GM18507 (cell line): ENCODE measurements at regions not wholly inside any gene's neighbourhood (a gene's known extent, or its start where the extent isn't known, plus 50 kb on each side); places are given as distances from the start of the nearest gene placed in this dataset.

Experiments
- DNase-seq: peaks from one replicate; pipeline ENCODE4 v3.0.0; 2011; ENCODE audit warnings: low read depth; ENCODE audit not compliant: insufficient read length; ENCODE audit errors: extremely low spot score
- FAIRE-seq: peaks from 2 replicates; lab custom pipeline; 2011; peaks lifted over from hg19 to GRCh38; lab: Jason Lieb, UNC

DNA sequence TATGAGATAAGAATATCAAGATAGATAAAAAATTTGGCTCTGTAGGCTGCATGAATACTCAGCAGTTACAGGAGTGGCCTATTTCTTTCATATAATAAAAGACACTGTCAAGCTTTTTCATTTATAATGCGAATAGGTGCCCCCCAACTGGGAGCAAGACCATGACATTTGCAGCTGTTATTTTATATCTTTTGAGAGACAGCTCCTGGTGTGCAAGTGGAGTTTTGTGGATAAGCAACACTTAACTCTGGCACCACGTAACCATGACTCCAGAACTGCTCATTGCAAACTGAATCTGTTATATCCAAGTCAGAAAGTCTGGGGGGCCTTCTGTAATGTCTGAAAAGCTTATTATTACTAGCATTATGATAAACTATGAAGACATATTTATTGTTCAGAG, 1372.4 kb downstream of the C4orf33 start:
- DNase-seq (no peak), FAIRE-seq (no peak)

DNA sequence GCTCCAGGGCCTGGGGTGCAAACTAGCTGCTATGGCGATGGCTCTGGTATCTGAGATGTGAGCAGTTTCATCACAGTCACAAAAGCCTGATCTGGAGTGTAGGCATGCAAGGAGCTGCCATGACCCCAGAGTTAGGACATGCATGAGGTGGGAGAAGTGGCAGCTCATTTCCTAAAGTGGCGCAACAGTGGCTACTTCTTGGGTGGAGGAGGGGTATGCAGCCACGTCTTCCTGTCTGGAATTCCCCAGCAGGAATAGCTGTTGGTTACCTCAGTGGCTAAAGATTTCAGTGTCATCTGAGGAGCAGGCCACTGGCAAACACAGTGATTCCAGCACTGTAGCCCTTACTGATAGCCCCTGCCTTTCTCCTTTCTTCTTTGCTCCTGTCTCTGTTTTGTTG, 1382.5 kb downstream of the C4orf33 start:
- no peak for FAIRE-seq
- no peak for DNase-seq

DNA sequence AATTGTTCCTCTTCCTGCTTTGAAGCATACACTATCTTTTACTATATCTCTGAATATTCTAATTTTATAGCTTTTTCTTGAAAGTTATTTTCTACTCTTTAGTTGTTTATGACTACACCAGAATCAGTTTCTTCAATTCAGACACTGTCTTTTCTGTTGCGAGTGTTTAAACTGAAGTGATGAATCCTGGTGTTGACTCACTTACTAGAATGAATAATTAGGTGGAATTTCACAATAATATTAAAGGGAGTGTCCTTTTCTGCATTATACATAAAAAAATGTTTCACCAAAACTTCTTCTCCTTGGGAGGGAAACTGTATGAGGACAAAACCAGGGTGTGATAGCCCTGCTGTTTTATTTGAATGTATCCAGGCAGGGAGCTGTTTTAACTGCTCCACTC, 1383.1 kb downstream of the C4orf33 start:
- FAIRE-seq (no peak), DNase-seq (no peak)

DNA sequence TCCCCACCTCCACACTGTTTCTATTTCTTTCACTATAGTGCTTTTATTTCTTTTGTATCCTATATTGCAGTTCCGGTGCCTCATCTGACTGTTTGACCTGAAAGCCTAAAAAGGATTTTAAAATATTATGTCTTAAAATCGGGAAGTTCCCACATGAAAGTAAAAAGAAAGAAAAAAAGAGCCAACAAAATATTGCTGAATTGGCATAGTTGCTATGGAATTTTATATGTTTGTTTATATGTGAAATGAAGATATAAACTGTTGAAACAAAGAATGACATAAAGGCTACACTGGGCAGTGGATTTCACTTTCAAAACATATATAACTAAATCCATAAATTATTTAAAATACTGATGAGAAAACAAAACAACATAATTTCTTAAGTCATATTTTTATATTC, 1383.7 kb downstream of the C4orf33 start:
- FAIRE-seq: no peak

DNA sequence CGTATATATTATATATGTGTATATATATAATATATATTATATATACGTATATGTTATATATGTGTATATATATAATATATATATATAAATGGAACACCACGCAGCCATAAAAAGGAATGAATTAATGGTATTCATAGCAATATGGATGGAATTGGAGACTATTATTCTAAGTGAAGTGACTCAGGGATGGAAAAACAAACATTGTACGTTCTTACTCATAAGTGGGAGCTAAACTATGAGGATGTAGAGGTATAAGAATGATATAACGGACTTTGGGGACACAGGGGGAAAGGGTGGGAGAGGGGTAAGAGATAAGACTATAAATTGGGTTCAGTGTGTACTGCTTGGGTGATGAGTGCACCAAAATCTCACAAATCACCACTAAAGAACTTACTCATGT, 1388.9 kb downstream of the C4orf33 start:
- FAIRE-seq (no peak), DNase-seq (no peak)

More for the DNA sequence above, 1383.7 kb downstream of the C4orf33 start:
- no peak for DNase-seq

DNA sequence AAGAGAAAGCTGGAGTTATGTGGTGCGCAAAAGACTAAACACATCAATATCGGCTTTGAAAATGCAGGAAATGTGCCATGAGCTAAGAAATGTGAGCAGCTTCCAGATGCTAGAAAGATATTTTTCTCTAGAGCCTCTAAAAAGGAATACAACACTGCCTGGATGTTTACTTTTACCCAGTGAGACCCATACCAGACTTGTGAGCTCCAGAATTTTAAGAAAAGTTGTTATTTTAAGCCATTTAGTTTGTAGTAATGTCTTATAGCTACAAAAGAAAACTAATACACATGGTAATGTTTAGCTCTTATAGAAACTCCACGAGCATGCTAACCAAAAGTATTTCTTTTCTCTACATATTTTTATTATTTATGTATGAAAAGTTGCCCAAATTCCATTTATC, 1389.4 kb downstream of the C4orf33 start:
- no peak for FAIRE-seq
- DNase-seq: no peak

DNA sequence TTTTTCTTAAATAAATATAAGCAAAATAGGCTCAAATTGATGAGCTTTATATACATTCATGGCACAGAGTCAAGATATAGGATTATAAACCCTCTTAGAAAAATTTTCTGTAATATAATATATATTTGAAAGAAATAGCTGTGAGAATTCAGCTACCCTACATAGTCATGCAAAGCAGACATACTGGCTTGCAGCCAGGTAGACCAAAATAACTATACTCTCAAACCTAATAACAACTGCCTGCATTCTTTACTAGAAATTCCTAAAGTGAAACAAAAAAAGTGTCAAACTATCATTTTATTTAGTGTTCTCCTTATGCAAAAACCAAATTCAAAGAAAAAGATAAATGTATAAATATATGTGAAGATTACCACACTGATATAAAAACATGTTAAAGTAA, 1390.2 kb downstream of the C4orf33 start:
- FAIRE-seq (no peak), DNase-seq (no peak)

DNA sequence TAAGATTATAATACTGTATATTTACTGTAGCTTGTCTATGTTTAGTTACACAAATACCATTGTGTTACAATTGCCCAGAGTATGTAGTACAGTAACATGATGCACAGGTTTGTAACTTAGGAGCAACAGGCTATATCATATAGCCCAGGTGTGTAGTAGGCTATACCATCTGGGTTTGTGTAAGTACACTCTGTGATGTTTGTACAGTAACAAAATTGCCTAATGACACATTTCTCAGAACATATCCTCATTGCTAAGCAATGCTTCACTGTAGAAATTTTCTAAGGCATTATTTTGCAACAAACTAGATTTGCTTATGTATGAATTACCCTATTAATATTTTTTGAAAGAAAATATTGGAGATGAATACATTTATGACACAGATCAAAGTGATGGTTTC, 1390.9 kb downstream of the C4orf33 start:
- DNase-seq (no peak), FAIRE-seq (no peak)

DNA sequence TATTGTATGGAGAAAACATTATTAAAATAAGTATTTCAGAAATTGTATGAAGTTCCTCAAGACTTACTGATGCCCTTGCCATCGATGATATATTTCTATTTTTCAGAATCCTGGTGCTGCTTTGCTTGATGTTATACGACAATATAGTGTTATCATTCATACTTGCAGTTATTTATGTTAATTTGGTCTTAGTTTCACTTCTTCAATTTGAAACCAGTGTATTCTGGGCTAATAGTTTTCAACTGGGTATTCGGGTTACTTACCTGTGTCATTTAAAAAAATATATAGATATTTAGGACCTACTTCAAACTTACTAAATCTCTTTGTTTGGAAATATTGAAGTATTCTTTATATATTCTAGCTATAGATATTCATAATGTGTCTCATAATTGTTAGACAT, 1414.7 kb downstream of the C4orf33 start:
- FAIRE-seq: no peak
- no peak for DNase-seq

DNA sequence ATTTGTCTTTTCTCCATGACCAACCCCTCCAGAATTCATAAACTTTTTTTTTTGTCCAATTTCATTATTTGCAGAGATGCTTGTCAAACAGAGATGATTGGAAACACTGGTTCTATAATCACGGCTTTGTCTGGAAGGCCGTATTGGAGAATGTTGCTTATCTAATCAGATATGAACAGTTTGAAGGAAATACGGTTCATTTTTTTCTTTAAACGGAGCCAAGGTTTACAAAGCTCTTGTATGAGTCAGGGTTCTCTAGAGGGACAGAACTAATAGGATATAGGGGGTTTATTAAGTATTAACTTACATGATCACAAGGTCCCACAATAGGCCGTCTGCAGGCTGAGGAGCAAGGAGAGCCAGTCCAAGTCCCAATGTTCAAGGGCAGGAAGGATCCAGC, 1415.8 kb downstream of the C4orf33 start:
- no peak for DNase-seq
- FAIRE-seq: no peak

DNA sequence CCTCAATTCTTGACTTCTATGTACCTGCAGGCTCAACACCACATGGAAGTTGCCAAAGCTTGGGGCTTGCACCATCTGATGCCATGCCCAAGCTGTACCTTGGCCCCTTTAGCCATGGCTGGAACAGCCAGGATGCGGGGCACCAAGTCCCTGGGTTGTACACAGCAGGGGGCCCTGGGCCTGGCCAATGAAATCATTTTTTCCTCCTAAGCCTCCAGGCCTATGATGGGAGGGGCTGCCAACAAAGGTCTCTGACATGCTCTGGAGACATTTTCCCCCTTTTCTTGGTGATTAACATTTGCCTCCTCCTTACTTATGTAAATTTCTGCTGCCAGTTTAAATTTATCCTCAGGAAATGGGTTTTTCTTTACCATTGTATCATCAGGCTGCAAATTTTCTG, 1428.1 kb downstream of the C4orf33 start:
- no peak for FAIRE-seq
- DNase-seq: no peak

DNA sequence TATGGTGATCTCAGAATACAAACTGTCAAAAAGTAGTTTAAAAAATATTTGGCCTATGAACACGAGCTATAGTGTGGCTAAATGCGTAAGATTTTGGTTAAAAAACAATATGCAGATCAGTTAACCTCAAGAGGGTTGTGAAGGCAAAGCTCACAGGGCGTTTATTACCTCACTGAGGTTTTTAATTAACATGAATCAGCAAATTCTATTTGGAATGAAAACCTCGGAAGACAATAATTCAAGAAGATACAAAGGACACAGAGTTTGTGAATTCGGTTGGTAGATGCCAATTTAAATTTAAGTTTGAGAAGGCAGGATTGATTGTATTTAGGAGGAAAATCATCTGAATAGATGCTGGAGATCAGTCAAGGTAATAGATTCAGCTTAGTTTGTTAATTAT, 1434.6 kb downstream of the C4orf33 start:
- FAIRE-seq (no peak), DNase-seq (no peak)

DNA sequence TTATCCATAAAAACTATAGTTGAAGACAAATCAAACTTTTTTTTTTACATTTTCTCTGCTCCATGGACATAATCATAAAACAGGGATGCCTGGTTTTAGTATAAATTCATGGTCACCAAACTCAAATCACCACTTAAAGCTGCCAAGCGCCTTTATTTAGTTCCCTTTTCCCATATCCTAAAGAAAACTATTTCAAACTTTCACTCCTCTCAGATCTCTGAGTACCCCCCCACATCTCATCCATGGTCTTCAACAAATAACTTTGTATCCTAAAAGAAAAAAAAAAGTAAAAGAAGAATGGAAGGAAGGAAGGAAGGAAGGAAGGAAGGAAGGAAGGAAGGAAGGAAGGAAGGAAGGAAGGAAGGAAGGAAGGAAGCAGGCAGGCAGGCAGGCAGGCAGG, 1438.7 kb downstream of the C4orf33 start:
- DNase-seq (no peak), FAIRE-seq (no peak)

DNA sequence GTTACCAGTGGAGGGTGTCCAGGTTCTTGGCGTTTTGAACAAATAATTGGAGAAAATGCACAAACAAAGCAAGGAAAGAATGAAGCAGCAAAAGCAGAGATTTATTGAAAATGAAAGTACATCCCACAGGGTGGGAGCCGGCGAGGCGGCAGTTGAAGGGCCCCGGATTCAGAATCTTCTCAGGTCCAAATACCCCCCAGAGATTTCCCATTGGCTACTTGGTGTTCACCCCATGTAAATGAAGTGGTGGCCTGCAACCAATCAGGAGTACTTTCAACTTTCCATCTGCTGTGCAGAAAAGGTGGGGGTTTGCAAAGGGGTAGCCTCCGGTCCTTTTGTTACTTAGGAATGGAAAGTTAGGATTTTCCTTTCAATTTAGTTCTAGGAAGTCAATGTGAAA, 1447.0 kb downstream of the C4orf33 start:
- no peak for FAIRE-seq

DNA sequence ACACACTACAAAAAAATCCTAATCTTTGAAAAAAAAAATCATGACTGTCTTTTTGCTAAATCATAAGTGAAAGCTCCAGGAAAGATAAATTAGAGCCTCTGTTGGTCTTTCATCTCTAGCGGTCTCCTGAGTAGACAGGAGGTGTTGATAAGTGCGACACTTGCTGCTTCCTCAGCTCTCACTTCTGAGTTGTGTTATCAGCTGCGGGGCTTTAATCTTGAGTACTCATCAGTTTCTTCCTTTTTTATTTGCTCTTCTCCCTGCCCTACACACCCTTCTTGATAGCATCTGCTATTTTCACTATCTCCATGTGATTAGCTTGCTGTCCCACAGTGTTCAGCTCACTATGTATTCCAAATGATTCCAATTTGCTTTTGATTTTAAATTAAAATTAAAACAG, 1449.2 kb downstream of the C4orf33 start:
- DNase-seq: no peak
- FAIRE-seq: no peak

More for the DNA sequence above, 1447.0 kb downstream of the C4orf33 start:
- DNase-seq: no peak

DNA sequence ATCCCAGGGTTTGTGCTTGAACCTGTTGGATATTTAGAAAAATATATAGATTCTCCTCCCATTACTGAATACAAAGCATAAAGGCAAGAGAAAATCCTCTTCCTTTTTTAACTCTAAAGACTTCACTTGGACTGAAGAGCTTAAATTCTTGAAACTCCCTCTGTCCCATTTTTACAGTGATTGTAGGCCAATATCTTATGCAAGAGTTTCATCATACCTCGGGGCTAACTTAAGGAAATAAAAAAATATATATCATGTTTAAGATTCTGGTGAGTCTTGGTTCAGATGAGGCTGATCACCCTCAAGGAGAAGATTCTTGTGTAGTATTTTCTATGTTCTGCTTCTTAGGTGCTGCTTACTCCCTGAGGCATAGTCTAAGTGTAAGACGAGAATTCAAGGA, 1449.6 kb downstream of the C4orf33 start:
- no peak for FAIRE-seq
- DNase-seq: no peak

DNA sequence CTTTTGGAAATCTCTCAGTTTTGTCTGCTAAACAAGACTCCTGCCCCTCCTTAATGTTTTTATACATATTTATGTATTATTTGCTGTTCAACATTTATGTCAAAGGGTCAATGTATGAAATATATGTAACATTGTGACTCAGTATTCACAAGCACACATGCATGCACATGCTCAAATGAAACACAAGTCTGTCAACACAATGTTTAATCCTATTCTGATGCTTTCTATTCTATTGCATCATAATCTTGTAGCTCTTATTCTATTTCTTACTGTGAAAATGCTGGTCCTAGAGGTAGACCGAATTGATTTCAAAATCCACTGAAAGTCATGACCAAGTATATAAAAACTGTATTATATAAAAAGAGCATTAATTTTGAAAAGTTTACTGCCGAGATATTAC, 1463.3 kb downstream of the C4orf33 start:
- DNase-seq: no peak
- FAIRE-seq: no peak

DNA sequence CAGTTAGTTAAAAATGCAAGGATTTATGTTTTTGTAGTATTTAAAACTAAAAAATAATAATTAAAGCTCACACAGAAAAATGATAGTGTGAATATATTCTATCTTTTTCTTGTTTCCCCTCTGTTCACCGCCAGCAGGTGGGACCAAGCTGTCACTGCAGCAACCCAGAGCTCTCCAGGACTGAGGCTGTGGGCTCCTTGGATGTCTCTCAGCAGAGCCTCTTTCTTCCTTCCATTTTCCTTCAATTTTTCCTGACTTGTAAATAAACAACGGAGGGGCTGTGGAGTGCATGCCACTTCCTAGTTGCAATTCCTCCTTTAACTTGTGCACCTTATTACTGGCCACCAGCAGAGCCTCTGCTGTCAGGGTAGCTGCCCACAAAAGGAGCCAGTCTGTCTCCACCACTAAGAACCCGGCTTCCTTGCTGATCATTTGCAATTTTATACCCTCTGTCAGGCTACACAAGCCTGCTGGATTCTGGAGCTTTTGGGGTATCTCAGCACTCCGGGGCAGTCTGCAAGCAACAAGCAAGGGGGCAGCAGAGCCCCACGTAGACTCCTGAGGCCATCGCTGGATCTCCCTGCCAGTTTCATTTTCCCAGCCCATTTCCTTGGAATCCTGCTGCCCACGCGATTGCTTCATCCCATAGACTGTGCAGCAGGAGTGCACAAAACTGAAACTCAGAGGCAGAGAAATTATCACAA, 1467.4 kb downstream of the C4orf33 start:
- FAIRE-seq (no peak), DNase-seq (no peak)

DNA sequence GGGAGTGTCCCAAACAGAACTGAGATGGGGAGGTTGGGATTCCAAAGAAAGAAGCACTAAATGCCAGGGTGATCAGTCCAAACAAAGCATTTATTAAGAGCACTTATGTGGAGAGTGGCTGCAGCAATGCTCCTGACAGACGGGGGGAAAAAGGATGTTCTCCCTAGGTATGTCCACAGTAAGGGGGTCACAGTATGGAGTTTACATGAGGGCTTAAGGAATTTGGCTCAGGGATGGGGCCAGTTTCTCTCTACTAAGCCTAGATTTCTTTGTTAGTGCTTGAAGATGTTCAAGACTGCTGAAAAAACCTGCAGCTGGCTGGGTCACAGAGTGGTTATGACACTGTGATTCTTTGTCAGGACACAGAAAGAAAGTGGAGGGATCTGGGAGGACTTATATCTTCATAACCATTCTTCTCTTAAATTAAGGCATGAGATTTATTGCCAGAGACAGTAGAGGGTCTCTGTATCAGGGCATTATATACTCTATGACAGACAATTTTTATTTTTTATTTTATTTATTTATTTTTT, 1468.0 kb downstream of the C4orf33 start:
- FAIRE-seq (no peak), DNase-seq (no peak)

DNA sequence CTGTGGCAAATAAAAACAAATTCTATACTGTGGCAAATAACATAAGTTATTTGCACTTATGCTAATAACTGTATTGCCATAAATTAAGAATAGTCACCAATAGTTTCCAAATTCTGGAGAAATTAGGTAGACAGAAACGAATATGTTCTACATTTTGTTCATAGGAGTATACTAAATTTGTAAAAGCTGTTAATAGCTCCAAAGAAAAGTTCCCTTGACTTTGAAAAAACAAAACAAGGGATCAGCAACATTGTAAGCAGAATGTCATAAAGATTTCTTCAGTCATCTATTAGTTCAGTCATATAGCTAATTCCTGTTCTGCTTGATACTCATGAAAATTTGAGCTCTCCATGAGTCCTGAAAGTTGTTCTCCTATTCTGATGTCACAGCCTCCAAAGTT, 1472.8 kb downstream of the C4orf33 start:
- no peak for FAIRE-seq

DNA sequence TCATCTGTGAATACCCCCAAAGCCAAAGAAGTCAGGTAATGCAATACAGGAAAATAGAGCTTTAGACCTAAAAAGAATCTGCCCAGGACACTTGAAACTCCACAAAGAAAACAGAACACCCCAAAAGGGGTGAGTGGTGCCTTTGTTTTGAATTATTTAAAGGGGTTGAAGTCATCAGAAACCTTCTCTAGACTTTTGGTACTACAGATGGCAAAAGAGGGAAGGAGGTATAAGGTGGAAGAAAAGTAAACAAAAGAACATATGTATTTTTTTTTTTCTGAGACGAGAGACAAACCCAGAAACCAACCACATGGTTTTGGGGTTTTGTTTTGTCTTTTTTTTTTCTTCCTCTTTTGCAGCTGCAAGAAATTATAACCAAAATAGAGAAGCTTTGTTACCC, 1477.8 kb downstream of the C4orf33 start:
- FAIRE-seq (no peak), DNase-seq (no peak)

More for the DNA sequence above, 1472.8 kb downstream of the C4orf33 start:
- no peak for DNase-seq

DNA sequence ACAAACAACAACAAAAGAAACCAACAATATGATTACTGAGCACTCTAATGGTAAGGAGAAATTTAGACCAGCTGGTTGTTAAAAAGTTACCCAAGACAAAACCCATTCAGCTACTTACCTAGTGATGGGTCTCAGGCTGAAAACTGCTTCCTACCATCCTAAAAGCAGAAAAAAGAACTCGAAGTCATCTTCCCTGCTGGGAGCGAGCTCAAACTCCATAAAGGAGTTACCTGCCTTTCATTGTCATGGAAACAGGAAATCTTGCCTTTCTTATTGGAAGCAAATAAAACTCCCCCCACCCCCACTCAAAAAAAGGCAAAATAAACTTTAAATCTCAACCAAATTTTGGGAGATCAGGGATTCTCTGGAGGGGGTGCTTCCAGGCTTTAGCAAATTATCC, 1478.3 kb downstream of the C4orf33 start:
- DNase-seq (no peak), FAIRE-seq (no peak)
